HT1080 (cell line): ENCODE measurements at regions not wholly inside any gene's neighbourhood (a gene's known extent, or its start where the extent isn't known, plus 50 kb on each side); places are given as distances from the start of the nearest gene placed in this dataset.
"Not testable (repeated sequence)": the region's sequence is repeated elsewhere in the genome, so short reads cannot be mapped to it uniquely, and the experiment has no call there.

Experiments used
- DNase-seq: peaks from one replicate; pipeline ENCODE4 v3.0.0-alpha.2; 2015; ENCODE audit warnings: low read depth

- no peak for DNase-seq
Measured at GRCh38 chr18:60889442-60889841, 443.8 kb upstream of the CDH20 start.

- DNase-seq = no peak
Measured at GRCh38 chr18:60891936-60892335, 441.3 kb upstream of the CDH20 start.

GRCh38 chr18:60892441-60892840 lies 440.8 kb upstream of the CDH20 start:
- peak; percentile 29 for DNase-seq

GRCh38 chr18:60892855-60893254 lies 440.4 kb upstream of the CDH20 start:
- peak; percentile 79 for DNase-seq

- DNase-seq = no peak
Measured at GRCh38 chr18:60893355-60894097, 439.7 kb upstream of the CDH20 start.

GRCh38 chr18:60894254-60894945 lies 438.8 kb upstream of the CDH20 start:
- no peak for DNase-seq

- DNase-seq = peak; percentile 41
Measured at GRCh38 chr18:60895181-60895580, 438.0 kb upstream of the CDH20 start.

GRCh38 chr18:60898111-60898510 lies 435.1 kb upstream of the CDH20 start:
- no peak for DNase-seq

GRCh38 chr18:60905699-60906098 lies 427.5 kb upstream of the CDH20 start:
- DNase-seq = no peak

GRCh38 chr18:60910534-60910933 lies 422.7 kb upstream of the CDH20 start:
- DNase-seq = no peak

- DNase-seq = no peak
Measured at GRCh38 chr18:60911504-60911903, 421.7 kb upstream of the CDH20 start.

GRCh38 chr18:60915160-60915559 lies 418.1 kb upstream of the CDH20 start:
- DNase-seq = no peak

- DNase-seq = not testable (repeated sequence)
Measured at GRCh38 chr18:60918862-60919261, 414.4 kb upstream of the CDH20 start.

GRCh38 chr18:60925892-60926291 lies 407.3 kb upstream of the CDH20 start:
- DNase-seq = no peak

- no peak for DNase-seq
Measured at GRCh38 chr18:60929966-60930365, 403.3 kb upstream of the CDH20 start.

GRCh38 chr18:60935041-60935910 lies 398.0 kb upstream of the CDH20 start:
- no peak for DNase-seq

GRCh38 chr18:60936101-60936500 lies 397.1 kb upstream of the CDH20 start:
- DNase-seq = no peak

- no peak for DNase-seq
Measured at GRCh38 chr18:60943297-60943696, 389.9 kb upstream of the CDH20 start.

GRCh38 chr18:60950634-60951033 lies 382.6 kb upstream of the CDH20 start:
- DNase-seq = no peak

GRCh38 chr18:60951091-60951490 lies 382.1 kb upstream of the CDH20 start:
- DNase-seq = no peak

GRCh38 chr18:60962625-60963024 lies 370.6 kb upstream of the CDH20 start:
- DNase-seq = no peak

- no peak for DNase-seq
Measured at GRCh38 chr18:60965856-60966255, 367.4 kb upstream of the CDH20 start.
